ENCODE measurements at regions not wholly inside any gene's neighbourhood (a gene's known extent, or its start where the extent isn't known, plus 50 kb on each side); places are given as distances from the start of the nearest gene placed in this dataset.
"Not testable (repeated sequence)": the region's sequence is repeated elsewhere in the genome, so short reads cannot be mapped to it uniquely, and the experiment has no call there.

- no peak for DNase-seq (ENCODE audit: low spot score, unreplicated experiment)
- Mint-ChIP-seq H3K9me3 (ENCODE audit: low read depth) (peaks cover 8% of the 10 kb centered on the region), H3K36me3 (ENCODE audit: insufficient read depth) (peaks cover 2% of the 10 kb centered on the region), H3K27me3 (no peaks in the 10 kb centered on the region), H3K4me3 (ENCODE audit: low read depth) (no peak overlapping the region), H3K27ac (no peak overlapping the region), H3K4me1 (ENCODE audit: low read depth) (no peaks in the 10 kb centered on the region)
- no peak for TF ChIP-seq CTCF (IDR thresholded peaks at IDR 0.05; ENCODE audit: unreplicated experiment)
Observed at GRCh38 chr14:105738638-105739037, 212.3 kb downstream of the TMEM121 start.

- Mint-ChIP-seq H3K4me3 (ENCODE audit: low read depth) (no peak overlapping the region), H3K27me3 (no peaks in the 10 kb centered on the region), H3K9me3 (ENCODE audit: low read depth) (peaks cover 5% of the 10 kb centered on the region), H3K4me1 (ENCODE audit: low read depth) (no peaks in the 10 kb centered on the region), H3K36me3 (ENCODE audit: insufficient read depth) (no peaks in the 10 kb centered on the region), H3K27ac (no peak overlapping the region)
- no peak for TF ChIP-seq CTCF (IDR thresholded peaks at IDR 0.05; ENCODE audit: unreplicated experiment)
- DNase-seq (ENCODE audit: low spot score, unreplicated experiment) = no peak
Observed at GRCh38 chr14:105739331-105740102, 213.1 kb downstream of the TMEM121 start.

- not testable (repeated sequence) for H3K36me3 Mint-ChIP-seq (ENCODE audit: insufficient read depth); H3K4me1 Mint-ChIP-seq (ENCODE audit: low read depth); H3K4me3 Mint-ChIP-seq (ENCODE audit: low read depth); H3K9me3 Mint-ChIP-seq (ENCODE audit: low read depth); H3K27ac Mint-ChIP-seq; H3K27me3 Mint-ChIP-seq; DNase-seq (ENCODE audit: low spot score, unreplicated experiment)
Observed at GRCh38 chr14:105740272-105740671, 213.9 kb downstream of the TMEM121 start.

- H3K4me3 Mint-ChIP-seq (ENCODE audit: low read depth); H3K27me3 Mint-ChIP-seq; H3K9me3 Mint-ChIP-seq (ENCODE audit: low read depth): not testable (repeated sequence)
Observed at GRCh38 chr14:105740961-105741360, 214.6 kb downstream of the TMEM121 start.

GRCh38 chr14:105741707-105742530, 215.5 kb downstream of the TMEM121 start:
- H3K27ac Mint-ChIP-seq; DNase-seq (ENCODE audit: low spot score, unreplicated experiment); H3K9me3 Mint-ChIP-seq (ENCODE audit: low read depth); H3K36me3 Mint-ChIP-seq (ENCODE audit: insufficient read depth); H3K27me3 Mint-ChIP-seq; H3K4me1 Mint-ChIP-seq (ENCODE audit: low read depth); H3K4me3 Mint-ChIP-seq (ENCODE audit: low read depth): not testable (repeated sequence)

More at GRCh38 chr14:105740961-105741360, 214.6 kb downstream of the TMEM121 start:
- DNase-seq (ENCODE audit: low spot score, unreplicated experiment); H3K27ac Mint-ChIP-seq; H3K36me3 Mint-ChIP-seq (ENCODE audit: insufficient read depth); H3K4me1 Mint-ChIP-seq (ENCODE audit: low read depth): not testable (repeated sequence)

GRCh38 chr14:105742531-105742848, 216.1 kb downstream of the TMEM121 start:
- Mint-ChIP-seq H3K4me3 (ENCODE audit: low read depth) (no peak overlapping the region), H3K27me3 (no peaks in the 10 kb centered on the region), H3K36me3 (ENCODE audit: insufficient read depth) (no peaks in the 10 kb centered on the region), H3K4me1 (ENCODE audit: low read depth) (no peaks in the 10 kb centered on the region), H3K27ac (no peak overlapping the region), H3K9me3 (ENCODE audit: low read depth) (peaks cover 5% of the 10 kb centered on the region)
- no peak for DNase-seq (ENCODE audit: low spot score, unreplicated experiment)
- no peak for TF ChIP-seq CTCF (IDR thresholded peaks at IDR 0.05; ENCODE audit: unreplicated experiment)

GRCh38 chr14:105742904-105743701, 216.7 kb downstream of the TMEM121 start:
- DNase-seq (ENCODE audit: low spot score, unreplicated experiment); H3K27ac Mint-ChIP-seq; H3K36me3 Mint-ChIP-seq (ENCODE audit: insufficient read depth); H3K4me1 Mint-ChIP-seq (ENCODE audit: low read depth); H3K4me3 Mint-ChIP-seq (ENCODE audit: low read depth); H3K9me3 Mint-ChIP-seq (ENCODE audit: low read depth); H3K27me3 Mint-ChIP-seq: not testable (repeated sequence)

GRCh38 chr14:105744213-105744787, 217.9 kb downstream of the TMEM121 start:
- not testable (repeated sequence) for DNase-seq (ENCODE audit: low spot score, unreplicated experiment); H3K4me3 Mint-ChIP-seq (ENCODE audit: low read depth); H3K4me1 Mint-ChIP-seq (ENCODE audit: low read depth); H3K36me3 Mint-ChIP-seq (ENCODE audit: insufficient read depth); H3K9me3 Mint-ChIP-seq (ENCODE audit: low read depth); H3K27me3 Mint-ChIP-seq; H3K27ac Mint-ChIP-seq

All from progenitor cell of endocrine pancreas (in vitro differentiated cells).